Stomach (tissue), 8 donors: ENCODE measurements at regions not wholly inside any gene's neighbourhood (a gene's known extent, or its start where the extent isn't known, plus 50 kb on each side); places are given as distances from the start of the nearest gene placed in this dataset.

ENCODE experiments used
- DNase-seq, 2 donors: peaks; one replicate each; pipeline versions ENCODE4 v3.0.0 to v3.0.0-alpha.2; 2013 to 2019
- H3K27ac ChIP-seq, 5 donors: fragments of 200-600 bp in 4 of 5; sonication (generic) in 4 of 5; one replicate each; pipeline ENCODE4 v1.5.1; 2013 to 2019; ENCODE audit warnings: mild to moderate bottlenecking in 1 of 5, moderate library complexity in 1 of 5
- H3K27me3 ChIP-seq, 3 donors: fragments of 200-600 bp; sonication (generic); one replicate each; pipeline ENCODE4 v1.5.1; 2017 to 2019; ENCODE audit warnings: mixed run types in 1 of 3
- H3K36me3 ChIP-seq, 4 donors: fragments of 200-600 bp; sonication (generic); 1 replicate in 3 of 4; 2 replicates in 1 of 4; pipeline ENCODE4 v1.5.1; 2016 to 2019
- H3K4me1 ChIP-seq, 4 donors: fragments of 200-600 bp; sonication (generic); one replicate each; pipeline ENCODE4 v1.5.1; 2016 to 2019
- H3K4me3 ChIP-seq, 4 donors: fragments of 200-600 bp; sonication (generic) in 3 of 4; one replicate each; pipeline ENCODE4 v1.5.1; 2016 to 2019; ENCODE audit warnings: mild to moderate bottlenecking in 1 of 4
- H3K9me3 ChIP-seq, 4 donors: fragments of 200-600 bp; sonication (generic); one replicate each; pipeline ENCODE4 v1.5.1; 2016 to 2019
- EP300 ChIP-seq: sonication (generic); formaldehyde crosslinking; IDR thresholded peaks from one replicate; pipeline ENCODE4 v1.6.1; 2017; ENCODE audit warnings: antibody characterized with exemption
- POLR2A ChIP-seq, 4 donors: fragments of 450-650 bp; IDR thresholded peaks; one replicate each; pipeline ENCODE4 v1.6.1; 2016; ENCODE audit warnings: antibody characterized with exemption in 4 of 4, control low read depth in 2 of 4, mild to moderate bottlenecking in 1 of 4, moderate library complexity in 1 of 4
- POLR2AphosphoS5 ChIP-seq, 3 donors: sonication (generic); formaldehyde crosslinking; IDR thresholded peaks; one replicate each; pipeline ENCODE4 v1.6.1; 2016; ENCODE audit warnings: antibody characterized with exemption in 3 of 3
- WGBS, 5 donors: extraction: QIAGEN DNeasy Blood & Tissue Kit in 3 of 5; methylation state at CpG; one replicate each; pipeline versions ENCODE4 v1.1.5 to v1.1.7; 2013 to 2018; 5-methylcytosine and 5-hydroxymethylcytosine counted together
- intact Hi-C: fragments of 100-400 bp; cut with DNase I; formaldehyde crosslinking; loops from one replicate; pipeline ENCODE4 v1.15.1; 2023; ENCODE audit warnings: low total_unique reads
- TF ChIP-seq, protein P1 (sequence below), 7 experiments: fragments of 450-650 bp in 4 of 7; fragments of 200-600 bp in 3 of 7; sonication (generic) in 3 of 7; IDR thresholded peaks; one replicate each; pipeline ENCODE4 v1.5.1; 2016 to 2019; ENCODE audit warnings: antibody characterized with exemption in 7 of 7, control low read depth in 2 of 7, mild to moderate bottlenecking in 1 of 7
- donor health status: healthy with polysubstance abuse.
- donor health status: Bipolar disorder and iron deficiency.
- donor health status: healthy.

DNA sequence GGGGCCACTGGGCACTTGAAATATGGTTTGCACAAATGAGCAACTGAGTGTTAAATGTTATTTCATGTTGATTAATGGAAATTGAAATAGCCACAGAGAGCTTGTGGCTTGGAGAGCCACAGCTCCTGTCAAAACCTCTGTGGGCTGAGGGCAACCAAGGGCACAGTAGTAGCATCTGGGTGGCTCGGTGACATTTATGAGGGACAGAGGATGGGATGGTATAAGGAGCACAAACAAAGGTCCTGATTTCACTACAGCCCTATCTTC is 215.9 kb downstream of the SOX9 start:
- TF ChIP-seq POLR2A (IDR thresholded peaks at IDR 0.05) (no peak), POLR2AphosphoS5 (IDR thresholded peaks at IDR 0.05) (no peak), EP300 (no peak)
- TF ChIP-seq, protein P1, sequence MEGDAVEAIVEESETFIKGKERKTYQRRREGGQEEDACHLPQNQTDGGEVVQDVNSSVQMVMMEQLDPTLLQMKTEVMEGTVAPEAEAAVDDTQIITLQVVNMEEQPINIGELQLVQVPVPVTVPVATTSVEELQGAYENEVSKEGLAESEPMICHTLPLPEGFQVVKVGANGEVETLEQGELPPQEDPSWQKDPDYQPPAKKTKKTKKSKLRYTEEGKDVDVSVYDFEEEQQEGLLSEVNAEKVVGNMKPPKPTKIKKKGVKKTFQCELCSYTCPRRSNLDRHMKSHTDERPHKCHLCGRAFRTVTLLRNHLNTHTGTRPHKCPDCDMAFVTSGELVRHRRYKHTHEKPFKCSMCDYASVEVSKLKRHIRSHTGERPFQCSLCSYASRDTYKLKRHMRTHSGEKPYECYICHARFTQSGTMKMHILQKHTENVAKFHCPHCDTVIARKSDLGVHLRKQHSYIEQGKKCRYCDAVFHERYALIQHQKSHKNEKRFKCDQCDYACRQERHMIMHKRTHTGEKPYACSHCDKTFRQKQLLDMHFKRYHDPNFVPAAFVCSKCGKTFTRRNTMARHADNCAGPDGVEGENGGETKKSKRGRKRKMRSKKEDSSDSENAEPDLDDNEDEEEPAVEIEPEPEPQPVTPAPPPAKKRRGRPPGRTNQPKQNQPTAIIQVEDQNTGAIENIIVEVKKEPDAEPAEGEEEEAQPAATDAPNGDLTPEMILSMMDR (IDR thresholded peaks at IDR 0.05) = no peak

GRCh38 chr17:72338304-72338703 is 217.5 kb downstream of the SOX9 start:
- intact Hi-C loops = no loop called here

More for the DNA sequence above, 215.9 kb downstream of the SOX9 start:
- Histone ChIP-seq H3K36me3 (no peaks in the 10 kb centered on the region), H3K4me3 (no peak overlapping the region), H3K27me3 (peaks cover 0 to 6% (median 0%) of the 10 kb centered on the region in 3 donors), H3K27ac (no peak overlapping the region), H3K4me1 (peaks cover 14 to 22% (median 20%) of the 10 kb centered on the region in 4 donors), H3K9me3 (no peaks in the 10 kb centered on the region)
- intact Hi-C loops = no loop called here
- WGBS, 5 donors = 85 to 100% (median 93%) methylated on average over 1 of the region's 1 CpG
- DNase-seq = no peak

DNA sequence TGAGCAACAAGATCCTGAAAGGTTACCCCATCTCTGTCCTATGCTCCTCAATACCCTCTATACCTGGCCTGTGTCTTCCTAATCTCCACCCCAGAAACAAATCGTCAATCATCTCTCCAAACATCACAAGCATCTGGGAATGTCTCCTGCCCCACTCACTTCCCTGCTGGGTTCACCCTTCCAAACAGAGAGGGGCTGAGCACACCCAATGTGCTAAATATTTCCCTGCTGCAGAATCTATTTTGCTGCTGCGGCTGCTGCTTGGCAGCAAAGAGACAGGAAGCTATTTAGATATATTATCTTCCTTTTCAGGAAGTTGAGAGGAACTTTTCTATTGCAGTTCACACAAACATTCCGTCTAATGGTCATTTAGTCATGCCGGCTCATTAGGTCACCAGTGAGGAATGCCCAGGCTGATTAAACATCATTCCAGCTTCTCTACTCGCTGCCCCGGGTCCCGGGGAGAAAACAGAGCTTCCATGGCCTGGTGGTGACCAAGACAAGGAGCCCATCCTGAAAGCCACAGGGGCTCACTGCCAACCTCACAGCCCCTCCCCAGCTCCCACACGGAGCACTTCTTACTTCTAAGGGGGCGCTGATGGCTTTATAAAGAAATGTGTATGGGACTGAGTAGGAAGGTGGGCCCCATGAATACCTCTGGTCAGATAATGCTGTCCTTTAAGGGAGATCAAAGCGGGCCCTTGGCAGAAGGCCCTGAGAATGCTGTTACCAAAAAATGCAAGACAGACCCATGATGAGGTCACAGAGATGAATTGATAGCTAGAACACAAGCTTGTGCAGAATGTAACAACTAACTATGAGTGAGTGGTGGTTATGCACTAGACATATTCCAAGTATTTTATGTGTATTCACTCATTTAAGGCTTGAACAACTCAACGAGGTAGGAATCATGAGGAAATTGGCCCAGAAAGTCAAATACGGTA is 218.3 kb downstream of the SOX9 start:
- peak overlapping the region in 4 of 5 donors; percentile 18 to 59 (median 50) for H3K27ac ChIP-seq
- H3K4me1 ChIP-seq = peaks cover 14 to 22% (median 20%) of the 10 kb centered on the region in 4 donors
- H3K4me3 ChIP-seq = no peak overlapping the region
- peak in 1 of 2 donors; percentile 85 for DNase-seq
- WGBS, 5 donors = 25 to 39% (median 31%) methylated on average over 11 to 12 of the region's 12 CpGs
- H3K9me3 ChIP-seq = no peaks in the 10 kb centered on the region
- intact Hi-C loops = no loop called here
- H3K36me3 ChIP-seq = no peaks in the 10 kb centered on the region
- peaks cover 0 to 6% (median 0%) of the 10 kb centered on the region in 3 donors for H3K27me3 ChIP-seq
- no peak for TF ChIP-seq POLR2A (IDR thresholded peaks at IDR 0.05)
- peak in 1 of 3 donors; percentile 42 for TF ChIP-seq POLR2AphosphoS5 (IDR thresholded peaks at IDR 0.05)

More at GRCh38 chr17:72338304-72338703, 217.5 kb downstream of the SOX9 start:
- Histone ChIP-seq H3K27ac (peak overlapping the region in 3 of 5 donors; percentile 42 to 59 (median 58)), H3K4me3 (no peak overlapping the region), H3K36me3 (no peaks in the 10 kb centered on the region), H3K4me1 (peaks cover 14 to 22% (median 20%) of the 10 kb centered on the region in 4 donors), H3K27me3 (peaks cover 0 to 6% (median 0%) of the 10 kb centered on the region in 3 donors), H3K9me3 (no peaks in the 10 kb centered on the region)
- TF ChIP-seq POLR2AphosphoS5 (IDR thresholded peaks at IDR 0.05) = no peak
- DNase-seq = no peak
- WGBS, 5 donors = 51 to 58% (median 52%) methylated on average over 2 of the region's 2 CpGs

GRCh38 chr17:72340836-72341235 is 220.0 kb downstream of the SOX9 start:
- intact Hi-C loops = no loop called here
- peaks cover 14 to 22% (median 19%) of the 10 kb centered on the region in 4 donors for H3K4me1 ChIP-seq
- H3K27me3 ChIP-seq = peaks cover 0 to 5% (median 0%) of the 10 kb centered on the region in 3 donors
- no peaks in the 10 kb centered on the region for H3K36me3 ChIP-seq
- no peak overlapping the region for H3K27ac ChIP-seq
- TF ChIP-seq POLR2A (IDR thresholded peaks at IDR 0.05) (no peak), EP300 (no peak), POLR2AphosphoS5 (IDR thresholded peaks at IDR 0.05) (no peak)
- TF ChIP-seq, protein P1 (IDR thresholded peaks at IDR 0.05) = no peak
- DNase-seq = no peak
- no peak overlapping the region for H3K4me3 ChIP-seq
- H3K9me3 ChIP-seq = no peaks in the 10 kb centered on the region
- WGBS, 5 donors = 82 to 94% (median 92%) methylated on average over 6 of the region's 6 CpGs

- H3K9me3 ChIP-seq = no peaks in the 10 kb centered on the region
- no peak overlapping the region for H3K27ac ChIP-seq
- peak in 1 of 2 donors; percentile 17 for DNase-seq
- intact Hi-C loops = no loop called here
- TF ChIP-seq POLR2A (IDR thresholded peaks at IDR 0.05) (no peak), EP300 (no peak), POLR2AphosphoS5 (IDR thresholded peaks at IDR 0.05) (no peak)
- TF ChIP-seq, protein P1 (IDR thresholded peaks at IDR 0.05) = no peak
- H3K27me3 ChIP-seq = no peaks in the 10 kb centered on the region
- 62 to 79% (median 73%) methylated on average over 5 of the region's 5 CpGs for WGBS, 5 donors
- no peak overlapping the region for H3K4me3 ChIP-seq
- H3K4me1 ChIP-seq = peaks cover 14 to 19% (median 15%) of the 10 kb centered on the region in 4 donors
- no peaks in the 10 kb centered on the region for H3K36me3 ChIP-seq
Measured at GRCh38 chr17:72342061-72342460, 221.2 kb downstream of the SOX9 start.
